IMR-90 (cell line): ENCODE measurements at regions not wholly inside any gene's neighbourhood (a gene's known extent, or its start where the extent isn't known, plus 50 kb on each side); places are given as distances from the start of the nearest gene placed in this dataset.

ENCODE experiments used
- BHLHE40 ChIP-seq: fragments of 150-350 bp; IDR thresholded peaks from 2 replicates; pipeline ENCODE4 v1.6.1; 2016; ENCODE audit warnings: mild to moderate bottlenecking, low read depth, low read length
- CEBPB ChIP-seq: IDR thresholded peaks from 2 replicates; pipeline ENCODE4 v1.6.1; 2012; ENCODE audit warnings: low read depth, low read length, improper control_type of control experiment
- CHD1 ChIP-seq: IDR thresholded peaks from 2 replicates; pipeline ENCODE4 v1.6.1; 2012; ENCODE audit warnings: low read depth, low read length, improper control_type of control experiment
- CTCF ChIP-seq: conservative IDR thresholded peaks from 2 replicates; pipeline ENCODE4 v1.5.1; 2012; ENCODE audit warnings: mild to moderate bottlenecking, low read depth, low read length, improper control_type of control experiment
- ELK1 ChIP-seq: fragments of 150-350 bp; IDR thresholded peaks from 2 replicates; pipeline ENCODE4 v1.6.1; 2016; ENCODE audit warnings: low read depth, mild to moderate bottlenecking, low read length, moderate library complexity, borderline replicate concordance
- MAFK ChIP-seq: IDR thresholded peaks from 2 replicates; pipeline ENCODE4 v1.6.1; 2012; ENCODE audit warnings: low read depth, low read length, improper control_type of control experiment
- MAZ ChIP-seq: IDR thresholded peaks from 2 replicates; pipeline ENCODE4 v1.6.1; 2012; ENCODE audit warnings: low read depth, mild to moderate bottlenecking, low read length, improper control_type of control experiment, moderate library complexity, borderline replicate concordance
- MXI1 ChIP-seq: IDR thresholded peaks from 2 replicates; pipeline ENCODE4 v1.6.1; 2012; ENCODE audit warnings: low read depth, mild to moderate bottlenecking, low read length, moderate library complexity, borderline replicate concordance
- NFE2L2 ChIP-seq: fragments of 150-350 bp; IDR thresholded peaks from 2 replicates; pipeline ENCODE4 v1.6.1; 2016; ENCODE audit warnings: low read depth, mild to moderate bottlenecking, low read length
- POLR2A ChIP-seq: IDR thresholded peaks from 2 replicates; pipeline ENCODE4 v1.6.1; 2012; ENCODE audit warnings: mild to moderate bottlenecking, low read depth, low read length
- RAD21 ChIP-seq: IDR thresholded peaks from 2 replicates; pipeline ENCODE4 v1.6.1; 2012; ENCODE audit warnings: low read length, improper control_type of control experiment
- RFX5 ChIP-seq: IDR thresholded peaks from 2 replicates; pipeline ENCODE4 v1.8.0; 2012; ENCODE audit warnings: low read depth, mild to moderate bottlenecking, low read length, moderate library complexity
- SMC3 ChIP-seq: fragments of 150-350 bp; IDR thresholded peaks from 2 replicates; pipeline ENCODE4 v1.6.1; 2016; ENCODE audit warnings: low read depth, mild to moderate bottlenecking, antibody characterized with exemption, low read length, moderate library complexity
- USF2 ChIP-seq: fragments of 150-350 bp; IDR thresholded peaks from 2 replicates; pipeline ENCODE4 v1.6.1; 2017; ENCODE audit warnings: mild to moderate bottlenecking, antibody characterized with exemption, low read length, low read depth

- TF ChIP-seq CEBPB, result no peak
- TF ChIP-seq CTCF, result no peak
- no peak for TF ChIP-seq POLR2A
- no peak for TF ChIP-seq MXI1
- TF ChIP-seq RAD21, result no peak
- no peak for TF ChIP-seq MAFK
- no peak for TF ChIP-seq RFX5
- no peak for TF ChIP-seq NFE2L2
- no peak for TF ChIP-seq SMC3
- TF ChIP-seq BHLHE40, result no peak
- no peak for TF ChIP-seq MAZ
- no peak for TF ChIP-seq CHD1
- no peak for TF ChIP-seq ELK1
- TF ChIP-seq USF2, result no peak
Measured at GRCh38 chr18:73101977-73102376, 234.2 kb upstream of the NETO1 start.
